ENCODE measurements at regions not wholly inside any gene's neighbourhood (a gene's known extent, or its start where the extent isn't known, plus 50 kb on each side); places are given as distances from the start of the nearest gene placed in this dataset.
"Not testable (repeated sequence)": the region's sequence is repeated elsewhere in the genome, so short reads cannot be mapped to it uniquely, and the experiment has no call there.

DNA sequence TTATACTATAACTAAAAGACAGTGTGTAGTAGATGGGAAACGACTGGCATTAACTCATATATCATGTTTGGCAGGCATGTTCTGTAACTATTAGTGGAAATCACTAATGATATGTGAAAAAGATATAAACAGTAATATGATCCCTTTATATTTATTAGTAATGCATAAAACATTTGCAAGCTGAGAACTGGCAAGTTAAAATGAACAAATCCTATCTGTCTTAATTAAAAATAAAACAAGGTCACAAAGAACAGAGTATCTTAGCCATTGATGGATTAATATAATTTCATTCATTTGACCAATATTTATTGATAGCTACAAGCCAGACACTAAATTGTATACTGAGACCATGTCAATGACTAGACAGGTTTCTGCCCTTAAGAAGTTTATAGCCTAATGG is 154.5 kb downstream of the CRPPA start:
- no peak for DNase-seq (ENCODE audit: low spot score)

DNA sequence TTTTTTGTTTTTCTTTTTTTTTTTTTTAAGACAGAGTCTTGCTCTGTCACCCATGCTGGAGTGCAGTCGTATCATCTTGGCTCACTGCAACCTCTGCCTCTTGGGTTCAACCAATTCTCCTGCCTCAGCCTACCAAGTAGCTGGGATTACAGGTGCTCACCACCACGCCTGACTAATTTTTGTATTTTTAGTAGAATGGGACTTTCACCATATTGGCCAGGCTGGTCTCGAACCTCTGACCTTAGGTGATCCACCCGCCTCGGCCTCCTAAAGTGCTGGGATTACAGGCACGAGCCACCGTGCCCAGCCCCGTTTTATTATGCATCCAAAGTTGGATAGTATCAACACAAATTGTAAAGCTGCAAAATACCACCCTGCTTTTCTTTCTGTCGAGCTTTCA is 154.9 kb downstream of the CRPPA start:
- not testable (repeated sequence) for DNase-seq (ENCODE audit: low spot score)

DNA sequence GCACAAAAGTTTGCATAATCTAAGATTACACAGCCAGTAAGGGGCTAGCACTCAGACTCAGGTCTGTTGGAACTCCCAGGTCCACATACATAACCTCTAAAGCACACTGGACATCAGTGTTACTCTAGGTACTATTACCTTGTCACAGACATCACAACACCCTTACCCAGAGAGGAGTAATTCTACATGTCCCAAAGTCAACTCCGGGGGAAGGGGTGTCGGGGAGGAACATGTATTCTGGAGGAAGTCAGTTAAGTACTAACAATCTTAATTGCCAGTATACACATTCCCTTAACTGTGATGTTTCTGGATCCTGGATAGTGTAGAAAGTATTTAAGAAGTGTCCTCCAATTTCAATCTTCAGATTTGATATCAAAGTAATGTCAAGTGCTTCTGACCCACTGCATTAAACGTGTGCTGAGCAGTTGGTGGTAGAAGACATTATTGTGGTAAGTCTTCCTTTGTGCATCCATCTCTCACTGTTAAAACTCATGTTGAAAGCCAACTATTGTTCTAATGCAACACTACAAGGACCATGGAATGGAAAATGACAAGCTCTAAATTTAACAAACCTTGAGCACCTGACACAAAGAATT is 155.4 kb downstream of the CRPPA start:
- DNase-seq (ENCODE audit: low spot score), result no peak

DNA sequence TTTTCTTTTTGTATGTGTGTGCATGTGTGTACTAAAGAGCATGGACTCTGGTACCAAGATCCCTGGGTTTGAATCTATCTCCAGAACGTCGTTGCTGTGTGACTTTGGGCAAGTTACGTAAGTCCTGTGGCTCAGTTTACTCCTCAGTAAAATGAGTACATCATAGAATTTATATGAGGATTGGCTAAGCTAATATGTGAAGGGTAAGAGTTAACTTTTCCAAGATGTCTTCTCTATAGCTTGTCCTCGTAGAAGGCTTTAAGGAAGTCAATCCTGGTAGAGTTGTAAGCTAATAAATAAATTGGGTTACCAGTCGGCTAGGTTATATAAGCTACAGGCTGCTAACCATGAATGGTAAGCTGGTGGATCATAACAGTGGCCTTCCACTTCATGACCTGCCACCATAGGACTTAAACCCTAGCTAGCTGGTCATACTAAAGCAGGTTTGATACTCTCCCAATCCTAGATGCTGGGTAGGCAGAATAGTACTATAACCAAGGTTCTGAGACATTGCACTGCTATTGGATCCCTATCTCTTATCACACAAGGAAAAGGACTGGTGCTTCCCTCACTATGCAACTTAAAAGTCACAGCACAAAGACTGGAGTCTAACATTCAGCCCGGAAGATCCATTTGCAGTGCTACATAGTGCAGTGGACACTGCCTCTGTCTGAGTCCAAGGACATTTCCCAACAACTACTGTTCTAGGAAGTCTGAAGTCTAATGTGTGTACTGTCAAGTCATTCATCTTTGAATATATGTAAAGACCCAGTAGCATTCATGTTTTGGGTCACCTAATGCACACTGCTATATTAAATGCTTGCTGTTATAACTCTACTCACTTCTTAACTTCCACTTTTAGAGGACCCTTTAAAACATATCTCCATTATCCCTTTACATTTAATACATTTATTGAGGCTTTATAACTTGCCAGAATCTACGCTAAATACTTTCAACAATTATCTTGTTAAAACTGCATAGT is 156.2 kb downstream of the CRPPA start:
- no peak for DNase-seq (ENCODE audit: low spot score)

DNA sequence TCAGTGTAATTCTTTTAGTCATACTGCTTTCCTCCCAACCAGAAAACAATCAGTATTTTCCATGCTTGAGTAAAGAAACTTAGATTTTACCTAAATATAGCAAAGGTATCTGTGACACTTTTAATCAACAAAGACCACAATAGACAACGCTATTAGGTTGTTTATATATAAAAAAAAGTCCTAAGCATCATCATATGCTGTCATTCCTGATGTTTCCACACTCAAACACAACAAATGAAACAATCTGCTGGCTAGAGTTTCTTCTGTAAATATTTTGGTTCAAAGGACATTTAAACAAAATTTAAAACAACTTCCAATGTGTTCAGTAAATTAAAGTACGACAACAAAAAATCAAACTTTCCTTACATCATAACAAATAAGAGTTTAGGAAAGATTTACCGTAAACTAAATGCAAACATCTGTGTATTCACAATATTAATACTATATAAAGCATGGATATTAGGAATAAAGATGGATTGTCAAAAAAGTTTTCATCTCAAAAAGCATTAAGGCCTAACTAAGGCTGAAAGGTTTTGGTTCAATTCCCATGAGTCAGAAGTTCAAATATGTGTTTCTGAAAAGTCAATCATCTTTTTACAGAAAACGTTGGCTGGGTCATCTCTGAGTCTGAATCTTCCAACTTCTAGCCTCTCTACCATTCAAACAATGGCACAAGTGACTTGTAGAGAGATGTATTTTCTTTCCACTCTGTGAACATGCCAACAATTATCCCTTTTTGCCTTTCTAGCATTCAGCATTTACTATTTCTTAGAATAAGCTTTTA is 157.1 kb downstream of the CRPPA start:
- no peak for DNase-seq (ENCODE audit: low spot score)

DNA sequence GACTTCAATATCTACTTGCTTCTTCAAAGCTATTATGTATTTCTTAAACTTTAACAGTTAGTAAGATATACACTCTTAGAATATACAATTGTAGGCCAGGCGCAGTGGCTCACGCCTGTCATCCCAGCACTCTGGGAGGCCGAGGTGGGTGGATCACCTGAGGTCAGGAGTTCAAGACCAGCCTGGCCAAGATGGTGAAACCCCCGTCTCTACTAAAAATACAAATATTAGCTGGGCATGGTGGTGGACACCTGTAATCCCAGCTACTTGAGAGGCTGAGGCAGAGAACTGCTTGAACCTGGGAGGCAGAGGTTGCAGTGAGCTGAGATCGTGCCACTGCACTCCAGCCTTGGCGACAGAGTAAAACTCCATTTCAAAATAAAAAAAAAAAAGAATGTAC is 158.0 kb downstream of the CRPPA start:
- not testable (repeated sequence) for DNase-seq (ENCODE audit: low spot score)

DNA sequence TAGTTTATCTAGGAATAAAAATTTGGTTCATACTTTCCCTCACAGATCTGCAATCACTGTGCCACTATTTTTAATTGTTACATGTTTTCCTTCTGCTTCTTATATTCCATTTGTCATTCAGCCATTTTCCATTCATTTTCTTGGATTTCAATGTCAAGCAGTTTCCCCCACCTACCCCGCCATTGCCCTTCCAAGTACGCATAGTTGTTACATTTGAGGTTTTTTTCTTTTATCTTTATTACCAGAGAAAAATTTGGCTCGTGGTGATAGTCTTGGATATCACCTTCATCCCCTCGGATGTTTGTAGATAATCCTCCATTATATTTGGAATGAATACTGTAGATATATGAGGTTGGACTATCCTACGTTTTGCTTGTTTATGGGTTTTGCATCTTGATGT is 159.7 kb downstream of the CRPPA start:
- DNase-seq (ENCODE audit: low spot score), result no peak

DNA sequence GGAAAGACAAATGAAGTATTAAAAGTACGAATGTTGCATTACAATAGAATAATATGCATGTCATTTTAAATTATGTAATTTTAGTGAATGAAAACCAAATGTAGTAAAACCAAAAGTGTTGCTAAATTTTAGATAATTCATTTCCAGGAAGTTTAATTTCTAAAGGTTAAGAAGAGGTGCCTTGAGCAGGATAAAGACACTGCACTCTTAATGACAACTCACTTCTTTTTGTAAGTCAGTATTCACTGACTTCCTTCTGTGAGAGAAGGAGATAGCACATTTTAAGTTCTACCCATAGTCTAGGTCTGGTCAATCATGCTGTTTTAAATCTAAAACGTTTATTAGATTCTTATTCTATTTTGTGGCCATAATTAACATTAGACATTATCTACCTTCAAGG is 160.2 kb downstream of the CRPPA start:
- no peak for DNase-seq (ENCODE audit: low spot score)

DNA sequence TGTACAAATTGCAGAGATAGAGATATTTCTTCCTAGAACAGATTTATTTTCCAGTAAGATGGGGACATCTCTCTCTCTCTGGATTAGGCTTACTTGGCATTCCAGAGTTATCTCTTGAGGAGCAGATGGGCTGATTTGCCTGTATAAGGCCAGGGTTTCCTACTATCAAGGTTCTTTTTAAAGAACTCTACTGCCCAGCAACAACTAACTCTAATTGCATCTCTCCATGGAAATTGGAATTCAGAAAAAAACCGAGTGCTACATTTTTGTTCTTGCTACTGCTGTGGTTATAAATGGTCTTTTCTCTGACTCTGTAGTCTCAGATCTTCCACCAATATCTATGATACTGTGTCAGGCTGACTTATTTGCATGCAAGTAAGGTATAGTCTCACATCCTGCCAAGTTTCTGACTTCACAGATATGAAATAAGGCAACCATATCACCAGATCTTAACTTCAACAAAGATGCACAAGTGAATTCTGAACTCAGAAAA is 161.1 kb downstream of the CRPPA start:
- DNase-seq (ENCODE audit: low spot score), result no peak

DNA sequence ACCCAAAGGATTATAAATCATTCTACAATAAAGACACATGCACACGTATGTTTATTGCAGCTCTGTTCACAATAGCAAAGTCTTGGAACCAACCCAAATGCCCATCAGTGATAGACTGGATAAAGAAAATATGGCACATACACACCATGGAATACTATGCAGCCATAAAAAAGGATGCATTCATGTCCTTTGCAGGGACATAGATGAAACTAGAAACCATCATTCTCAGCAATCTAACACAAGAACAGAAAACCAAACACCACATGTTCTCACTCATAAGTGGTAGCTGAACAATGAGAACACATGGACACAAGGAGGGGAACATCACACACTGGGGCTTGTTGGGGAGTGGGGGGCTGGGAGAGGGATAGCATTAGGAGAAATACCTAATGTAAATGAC is 164.9 kb downstream of the CRPPA start:
- DNase-seq (ENCODE audit: low spot score), result not testable (repeated sequence)

DNA sequence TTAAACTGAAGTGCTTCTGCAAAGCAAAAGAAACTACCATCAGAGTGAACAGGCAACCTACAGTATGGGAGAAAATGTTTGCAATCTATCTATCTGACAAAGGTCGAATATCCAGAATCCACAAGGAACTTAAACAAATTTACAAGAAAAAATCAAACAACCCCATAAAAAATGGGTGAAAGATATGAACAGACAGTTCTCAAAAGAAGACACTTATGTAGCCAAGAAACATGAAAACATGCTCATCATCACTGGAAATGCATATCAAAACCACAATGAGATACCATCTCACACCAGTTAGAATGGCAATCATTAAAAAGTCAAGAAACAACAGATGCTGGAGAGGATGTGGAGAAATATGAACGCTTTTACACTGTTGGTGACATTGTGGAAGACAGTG is 165.4 kb downstream of the CRPPA start:
- DNase-seq (ENCODE audit: low spot score), result not testable (repeated sequence)

DNA sequence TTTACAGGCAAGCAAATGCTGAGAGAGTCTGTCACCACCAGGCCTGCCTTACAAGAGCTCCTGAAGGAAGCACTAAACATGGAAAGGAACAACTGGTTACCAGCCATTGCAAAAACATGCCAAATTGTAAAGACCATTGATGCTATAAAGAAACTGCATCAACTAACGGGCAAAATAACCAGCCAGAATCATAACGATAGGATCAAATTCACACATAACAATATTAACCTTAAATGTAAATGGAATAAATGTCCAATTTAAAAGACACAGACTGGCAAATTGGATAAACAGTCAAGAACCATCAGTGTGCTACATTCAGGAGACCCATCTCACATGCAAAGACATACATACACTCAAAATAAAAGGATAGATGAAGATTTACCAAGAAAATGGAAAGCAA is 170.7 kb downstream of the CRPPA start:
- DNase-seq (ENCODE audit: low spot score), result not testable (repeated sequence)

DNA sequence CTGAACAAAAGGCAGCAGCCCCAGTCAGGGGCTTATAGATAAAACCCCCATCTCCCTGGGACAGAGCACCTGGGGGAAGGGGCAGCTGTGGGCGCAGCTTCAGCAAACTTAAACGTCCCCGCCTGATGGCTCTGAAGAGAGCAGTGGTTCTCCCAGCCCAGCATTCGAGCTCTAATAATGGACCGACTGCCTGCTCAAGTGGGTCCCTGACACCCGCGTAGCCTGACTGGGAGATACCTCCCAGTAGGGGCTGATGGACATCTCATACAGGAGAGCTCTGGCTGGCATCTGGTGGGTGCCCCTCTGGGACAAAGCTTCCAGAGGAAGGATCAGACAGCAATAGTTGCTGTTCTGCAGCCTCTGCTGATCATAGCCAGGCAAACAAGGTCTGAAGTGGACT is 172.1 kb downstream of the CRPPA start:
- DNase-seq (ENCODE audit: low spot score), result not testable (repeated sequence)

DNA sequence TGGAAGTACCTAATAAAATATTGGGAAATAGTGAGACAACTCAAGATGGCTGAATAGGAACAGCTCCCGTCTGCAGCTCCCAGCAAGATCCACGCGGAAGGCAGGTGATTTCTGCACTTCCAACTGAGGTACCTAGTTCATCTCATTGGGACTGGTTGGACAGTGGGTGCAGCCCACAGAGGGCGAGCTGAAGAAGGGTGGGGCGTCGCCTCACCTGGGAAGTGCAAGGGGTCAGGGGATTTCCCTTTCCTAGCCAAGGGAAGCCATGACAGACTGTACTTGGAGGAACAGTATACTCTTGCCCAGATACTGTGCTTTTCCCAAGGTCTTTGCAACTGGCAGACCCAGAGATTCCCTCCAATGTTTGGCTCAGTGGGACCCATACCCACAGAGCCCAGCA is 172.8 kb downstream of the CRPPA start:
- DNase-seq (ENCODE audit: low spot score), result not testable (repeated sequence)

DNA sequence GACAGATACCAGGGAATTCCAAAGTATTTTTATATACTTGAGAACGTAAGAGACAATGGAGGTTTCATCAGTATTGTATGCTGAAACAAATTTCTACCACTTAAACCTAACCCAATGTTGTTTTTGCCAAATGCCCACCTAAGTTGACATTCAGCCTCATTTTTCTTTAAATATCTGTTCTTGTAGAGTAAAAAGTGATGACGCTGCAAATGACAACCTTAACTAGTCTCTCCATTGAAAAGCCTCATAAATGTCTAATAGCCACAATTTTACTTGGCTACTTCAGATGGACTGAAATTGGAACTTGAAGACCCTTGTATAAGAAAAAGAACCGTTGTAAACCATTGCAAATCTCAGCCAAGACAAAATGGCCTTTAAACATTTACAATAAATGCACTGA is 176.9 kb downstream of the CRPPA start:
- no peak for DNase-seq (ENCODE audit: low spot score)

DNA sequence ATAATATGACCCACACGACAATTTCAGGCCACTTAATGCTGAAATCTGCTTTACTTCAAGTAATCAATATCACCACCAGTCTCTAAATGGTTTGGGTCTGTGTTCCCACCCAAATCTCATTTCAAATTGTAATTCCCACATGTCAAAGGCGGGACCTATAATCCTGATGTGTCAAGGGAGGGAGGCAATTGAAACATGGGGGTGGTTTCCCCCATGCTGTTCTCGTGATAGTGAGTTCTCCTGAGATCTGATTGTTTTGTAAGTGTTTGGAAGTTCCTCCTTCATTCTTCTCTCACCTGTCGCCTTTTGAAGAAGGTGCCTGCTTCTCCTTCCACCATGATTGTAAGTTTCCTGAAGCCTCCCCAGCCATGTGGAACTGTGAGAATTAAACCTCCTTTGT is 178.4 kb downstream of the CRPPA start:
- no peak for DNase-seq (ENCODE audit: low spot score)

DNA sequence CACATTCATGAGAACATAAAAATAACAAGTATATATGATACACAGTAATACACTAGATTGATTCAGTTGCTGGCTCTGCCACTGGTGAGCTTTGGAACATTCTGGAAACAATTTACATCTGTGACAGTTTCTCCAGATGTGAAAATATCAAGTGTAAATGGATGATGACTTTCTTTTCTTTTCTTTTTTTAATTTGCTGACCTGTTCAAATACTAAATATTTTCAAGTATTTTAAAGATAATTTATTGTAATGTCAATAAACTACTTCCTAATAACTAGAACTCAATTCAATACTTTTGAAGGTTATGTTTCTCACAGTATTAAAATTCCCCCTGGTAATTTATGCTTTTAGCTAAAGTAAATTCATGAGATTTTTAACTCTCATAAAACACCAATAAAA is 180.3 kb downstream of the CRPPA start:
- DNase-seq (ENCODE audit: low spot score), result no peak

DNA sequence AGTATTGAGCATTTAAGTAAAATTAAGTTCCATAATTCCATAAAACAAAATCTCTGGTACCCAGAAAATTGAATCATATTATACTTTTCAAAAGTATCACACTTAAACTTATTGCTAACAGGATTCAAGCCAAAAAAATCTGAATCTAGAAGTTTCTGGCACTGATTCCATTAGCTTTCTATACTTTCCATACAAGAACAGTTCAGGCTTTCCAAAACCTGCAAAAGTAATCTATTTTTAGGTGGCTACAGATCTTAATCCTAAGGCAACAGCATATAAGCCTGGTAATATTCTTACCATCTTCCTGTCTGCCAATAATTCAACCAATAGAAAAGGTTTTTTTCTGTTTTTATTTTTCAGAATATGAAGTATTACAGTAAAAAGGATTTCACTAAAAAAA is 185.0 kb downstream of the CRPPA start:
- no peak for DNase-seq (ENCODE audit: low spot score)

DNA sequence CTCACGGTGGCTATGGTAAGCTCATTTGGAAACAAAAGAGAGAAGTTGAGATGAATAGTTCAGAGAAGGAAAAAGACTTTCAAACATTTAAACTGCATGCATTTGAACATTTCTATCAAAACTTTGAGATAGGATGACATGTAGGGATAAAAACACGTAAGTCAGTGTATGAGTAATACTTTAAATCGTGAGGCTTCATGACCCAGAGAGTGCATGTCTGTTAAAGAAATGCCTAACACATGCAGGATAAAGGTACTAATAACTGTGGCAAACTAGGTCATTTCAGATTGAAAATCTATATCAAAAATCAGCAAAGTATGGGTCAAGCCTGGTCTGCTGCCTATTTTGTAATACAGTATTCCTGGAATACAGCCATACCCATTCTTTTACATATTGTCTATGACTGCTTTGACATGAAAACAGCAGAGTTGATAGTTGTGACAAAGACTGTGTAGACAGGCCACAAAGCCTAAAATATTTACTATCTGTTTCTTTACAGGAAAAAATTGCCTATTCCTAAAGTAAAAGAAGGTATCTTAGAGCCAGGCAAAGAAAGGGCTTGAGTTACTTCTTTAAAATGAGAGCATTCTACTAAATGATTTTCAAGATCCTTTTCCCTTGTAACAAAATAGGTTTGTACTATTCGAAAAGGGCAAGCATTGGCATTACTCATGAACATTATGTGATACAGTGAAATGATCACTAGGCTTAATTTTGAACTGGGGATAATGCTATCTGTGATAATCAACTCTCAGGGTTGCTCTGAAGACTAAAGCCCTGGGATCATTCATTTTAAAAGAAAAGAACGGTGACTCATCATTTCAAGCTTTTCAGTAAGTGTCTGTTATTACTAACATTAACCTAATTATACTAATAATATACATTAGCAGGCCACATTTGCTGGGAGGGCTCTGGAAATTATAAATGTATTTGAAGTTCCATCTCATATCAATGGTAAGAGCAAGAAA is 185.9 kb downstream of the CRPPA start:
- no peak for DNase-seq (ENCODE audit: low spot score)

DNA sequence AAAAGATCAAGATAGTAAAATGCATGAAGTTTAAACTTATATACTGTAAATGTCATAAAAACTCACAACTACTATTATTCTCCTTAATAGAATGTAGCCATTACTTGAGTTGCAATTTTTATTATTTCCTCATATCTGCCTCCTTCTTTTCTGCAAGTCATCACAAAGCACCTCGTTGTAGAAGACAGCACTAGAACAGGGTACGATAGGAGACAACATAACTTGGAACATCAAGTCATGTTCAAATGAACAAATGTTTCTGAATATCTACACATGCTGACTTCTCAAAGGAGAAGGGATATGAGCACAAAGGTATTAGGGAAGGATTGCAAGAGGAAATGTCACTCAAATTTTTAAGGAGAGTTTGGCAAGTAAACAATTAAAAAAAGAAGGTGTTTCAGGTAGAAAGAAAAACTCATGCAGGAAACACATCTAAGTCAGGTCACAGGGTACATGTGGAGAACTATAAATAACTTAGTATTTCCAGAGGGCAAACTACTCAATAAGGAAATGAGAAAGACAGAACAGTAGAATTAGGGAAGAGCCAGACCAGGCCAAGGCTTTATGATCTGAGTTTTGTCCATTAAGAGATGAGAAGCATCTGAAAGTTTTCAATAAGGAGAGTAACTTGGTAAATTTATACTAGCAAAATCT is 186.7 kb downstream of the CRPPA start:
- no peak for DNase-seq (ENCODE audit: low spot score)

DNA sequence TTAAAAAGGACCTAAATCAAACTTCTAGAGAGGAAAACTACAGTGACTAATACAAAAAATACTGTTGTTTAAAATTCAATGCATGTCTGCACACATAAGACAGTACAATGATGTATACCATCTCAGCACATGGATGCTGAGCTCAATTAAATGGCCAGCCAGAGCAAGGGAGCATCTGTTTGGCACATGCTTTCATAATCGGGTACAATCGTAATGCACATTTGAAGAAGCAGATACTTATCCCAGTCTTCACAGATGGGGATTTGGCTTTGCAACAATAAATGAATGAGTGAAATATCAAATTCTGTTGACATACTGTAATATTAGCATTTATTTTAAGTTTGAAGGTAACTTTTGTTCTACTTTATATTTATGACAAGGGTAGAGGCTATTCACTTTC is 187.8 kb downstream of the CRPPA start:
- no peak for DNase-seq (ENCODE audit: low spot score)
